ENCODE measurements at regions not wholly inside any gene's neighbourhood (a gene's known extent, or its start where the extent isn't known, plus 50 kb on each side); places are given as distances from the start of the nearest gene placed in this dataset.
A peak's percentile ranks its signal among the peaks of the same experiment; 100 is the strongest.
"Not testable (repeated sequence)": the region's sequence is repeated elsewhere in the genome, so short reads cannot be mapped to it uniquely, and the experiment has no call there.

- no peak for DNase-seq (ENCODE audit: low read depth)
Measured at GRCh38 chr2:205865056-205865455, 182.8 kb downstream of the NRP2 start.

GRCh38 chr2:205864491-205864890, 182.2 kb downstream of the NRP2 start:
- no peak for DNase-seq (ENCODE audit: low read depth)

- DNase-seq (ENCODE audit: low read depth): not testable (repeated sequence)
Measured at GRCh38 chr2:205862761-205863160, 180.5 kb downstream of the NRP2 start.

- DNase-seq (ENCODE audit: low read depth): peak; percentile 12
Measured at GRCh38 chr2:205860885-205861284, 178.6 kb downstream of the NRP2 start.

GRCh38 chr2:205860181-205860580, 177.9 kb downstream of the NRP2 start:
- peak; percentile 8 for DNase-seq (ENCODE audit: low read depth)

DNA sequence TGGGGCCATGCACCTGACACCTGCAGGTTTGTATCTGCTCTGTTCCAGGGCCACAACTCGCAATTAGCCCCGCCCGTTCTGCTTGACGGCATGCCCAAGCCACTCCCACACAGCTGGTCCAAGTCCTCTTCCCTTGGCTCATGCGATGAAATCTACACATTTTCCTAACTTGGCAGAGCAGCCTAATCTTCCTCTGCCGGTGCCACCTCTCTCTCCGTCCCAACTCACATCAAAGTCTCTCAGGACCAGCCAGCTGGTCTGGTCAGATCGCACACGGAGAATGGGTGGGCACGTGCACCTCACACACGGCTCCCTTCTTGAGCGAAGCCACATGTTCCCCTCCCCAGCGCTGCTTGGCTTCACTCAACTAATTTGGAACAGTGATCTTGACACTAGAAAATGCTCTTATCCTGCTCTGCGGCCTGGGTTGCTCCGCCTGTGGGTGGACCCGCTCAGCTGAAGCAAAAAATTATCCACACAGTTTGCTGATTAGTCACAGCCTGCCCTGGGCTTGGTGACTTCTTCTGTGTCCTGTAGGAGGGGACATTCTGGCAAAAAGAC, 176.7 kb downstream of the NRP2 start:
- peak; percentile 58 for DNase-seq (ENCODE audit: low read depth)

GRCh38 chr2:205858275-205858674, 176.0 kb downstream of the NRP2 start:
- DNase-seq (ENCODE audit: low read depth): no peak

DNA sequence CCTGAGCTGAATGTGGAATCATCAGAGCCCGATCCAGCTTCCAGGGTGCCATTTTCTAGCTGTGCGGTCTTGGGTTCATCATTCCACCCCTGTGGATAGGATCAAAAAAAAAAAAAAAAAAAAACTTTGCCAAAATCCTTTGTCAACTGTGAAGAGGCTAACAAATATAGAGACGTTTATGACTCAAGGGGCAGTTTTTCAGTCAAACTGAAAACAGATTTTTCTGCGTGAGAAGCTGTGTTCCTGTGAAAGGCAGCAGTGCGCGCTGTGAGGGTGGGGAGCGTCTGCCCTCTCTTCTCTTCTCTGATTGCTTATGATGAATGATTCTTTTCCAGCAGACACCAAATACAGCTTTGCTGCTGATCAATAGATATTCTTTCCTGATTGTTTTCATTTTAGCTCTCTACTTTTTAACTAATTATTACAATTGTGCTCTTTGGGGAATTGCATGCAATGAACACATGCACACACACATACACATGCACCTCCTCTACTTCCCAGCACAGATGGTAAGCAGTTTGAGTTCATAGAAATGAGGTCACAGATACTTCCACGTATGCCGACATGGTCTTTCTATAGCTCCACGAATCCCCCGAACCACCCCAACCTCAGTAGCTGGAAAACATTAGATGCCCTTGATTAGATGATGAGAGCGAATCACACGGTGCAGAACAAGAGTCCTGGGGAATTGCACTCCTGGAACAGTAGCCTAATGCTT, 175.4 kb downstream of the NRP2 start:
- DNase-seq (ENCODE audit: low read depth): no peak

DNA sequence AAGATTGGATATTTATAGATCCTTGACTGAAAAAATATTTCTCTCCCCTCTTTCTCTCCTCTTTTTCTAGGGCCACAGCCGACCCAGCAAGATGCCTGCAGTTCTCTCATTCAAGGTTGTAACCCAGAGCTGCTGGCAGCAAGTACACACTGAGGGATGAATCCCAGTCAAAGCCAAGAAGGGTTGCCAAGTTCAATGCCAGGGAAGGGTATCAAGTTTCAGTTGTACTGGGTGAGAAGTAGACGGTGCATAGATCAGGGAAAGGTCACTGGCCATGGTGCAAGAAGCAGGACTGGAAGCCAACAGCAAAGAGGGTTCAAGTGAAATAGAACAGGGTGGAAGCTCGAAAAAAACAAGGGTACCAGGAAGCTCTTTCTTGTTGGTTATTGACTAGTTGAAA, 170.2 kb downstream of the NRP2 start:
- no peak for DNase-seq (ENCODE audit: low read depth)

- DNase-seq (ENCODE audit: low read depth): no peak
Measured at GRCh38 chr2:205850611-205851010, 168.3 kb downstream of the NRP2 start.

DNA sequence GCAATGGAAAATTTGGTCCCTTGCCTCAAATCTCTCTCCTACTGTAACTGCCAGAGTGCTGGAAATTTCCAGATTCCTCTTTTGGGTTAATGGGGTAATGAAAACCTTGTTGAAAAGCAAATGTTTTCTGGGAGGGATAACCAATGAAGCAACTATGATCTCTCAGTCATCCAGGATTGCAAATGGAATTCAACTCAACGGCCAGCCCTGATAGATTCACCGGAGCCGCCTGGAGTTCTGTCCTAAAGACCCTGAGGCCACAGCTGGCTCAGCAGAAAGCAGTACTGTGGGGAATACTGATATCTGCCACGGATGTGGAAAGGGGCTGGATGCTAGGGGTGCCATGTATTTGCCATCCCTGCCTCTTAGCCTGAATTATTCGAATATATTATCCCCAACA, 167.8 kb downstream of the NRP2 start:
- DNase-seq (ENCODE audit: low read depth): no peak

DNA sequence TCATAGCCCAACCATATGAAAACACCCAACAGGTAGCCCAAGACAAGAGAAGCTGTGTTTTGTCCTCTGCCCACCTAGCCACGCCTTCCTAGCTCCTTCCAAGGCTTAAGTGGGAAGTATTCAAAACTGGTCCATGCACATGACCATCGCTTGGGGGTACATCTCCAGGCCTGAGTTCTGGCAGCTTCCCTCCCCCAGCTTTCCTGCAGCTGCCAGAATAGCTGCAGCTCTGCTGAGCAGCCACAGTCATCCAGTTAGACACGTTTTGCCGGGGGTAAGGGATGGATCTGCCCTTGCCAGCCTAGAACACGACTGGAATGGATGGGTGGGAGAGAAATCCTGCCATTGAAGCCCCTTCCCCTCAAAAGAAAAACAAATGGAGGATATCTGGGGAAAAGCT, 166.8 kb downstream of the NRP2 start:
- DNase-seq (ENCODE audit: low read depth): no peak

DNA sequence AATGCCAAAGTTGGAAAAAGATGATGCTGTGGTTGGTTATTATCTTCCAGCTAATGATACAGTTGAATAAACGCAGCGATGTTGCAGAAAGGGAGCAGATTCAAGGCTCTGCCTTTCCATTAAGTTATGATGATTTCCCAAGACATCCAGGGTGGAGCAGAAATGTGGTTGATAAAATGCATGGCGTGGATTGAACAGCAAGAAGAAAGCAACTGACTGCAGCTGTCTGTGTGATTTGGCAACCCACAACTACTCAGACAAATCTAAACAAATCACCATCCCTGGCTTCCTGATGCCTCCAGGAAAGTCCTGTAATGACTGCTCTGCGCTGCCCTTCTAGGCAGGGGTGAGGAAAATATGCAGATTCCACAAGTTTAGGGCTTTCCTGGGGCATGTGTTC, 166.3 kb downstream of the NRP2 start:
- DNase-seq (ENCODE audit: low read depth): no peak
